Left ventricle myocardium inferior (tissue), 1 donor: ENCODE measurements at regions not wholly inside any gene's neighbourhood (a gene's known extent, or its start where the extent isn't known, plus 50 kb on each side); places are given as distances from the start of the nearest gene placed in this dataset.
"Not testable (repeated sequence)": the region's sequence is repeated elsewhere in the genome, so short reads cannot be mapped to it uniquely, and the experiment has no call there.

Experiments
- DNase-seq: peaks from one replicate; pipeline ENCODE4 v3.0.0-alpha.2; 2020
- H3K27ac ChIP-seq: fragments of 200-600 bp; replicated peaks from 2 replicates; pipeline ENCODE4 v1.8.0; 2021
- H3K27me3 ChIP-seq: fragments of 200-600 bp; 2 replicates; pipeline ENCODE4 v1.8.0; 2021; ENCODE audit warnings: low read depth
- H3K36me3 ChIP-seq: fragments of 200-600 bp; 2 replicates; pipeline ENCODE4 v1.8.0; 2021
- H3K4me1 ChIP-seq: fragments of 200-600 bp; 2 replicates; pipeline ENCODE4 v1.8.0; 2021
- H3K4me3 ChIP-seq: fragments of 200-600 bp; 2 replicates; pipeline ENCODE4 v1.8.0; 2021; ENCODE audit warnings: mild to moderate bottlenecking, moderate library complexity
- H3K9me3 ChIP-seq: fragments of 200-600 bp; replicated peaks from 2 replicates; pipeline ENCODE4 v1.8.0; 2021
- CTCF ChIP-seq: fragments of 200-600 bp; IDR thresholded peaks from 2 replicates; pipeline ENCODE4 v1.8.0; 2021; ENCODE audit warnings: antibody characterized with exemption, mild to moderate bottlenecking, borderline replicate concordance
- intact Hi-C: fragments of 100-400 bp; cut with micrococcal nuclease; formaldehyde crosslinking; loops from one replicate; pipeline ENCODE4 v1.11.0; 2022
- donor health status: DM: no; HTN: yes; CAD: no; lungs with severe emphysema.

GRCh38 chr17:62300697-62301096 is 79.7 kb upstream of the EFCAB3 start:
- DNase-seq, result no peak

GRCh38 chr17:62275290-62275689 is 105.1 kb upstream of the EFCAB3 start:
- intact Hi-C loops, result not testable (repeated sequence)

More at GRCh38 chr17:62300697-62301096, 79.7 kb upstream of the EFCAB3 start:
- no peaks in the 10 kb centered on the region for H3K27me3 ChIP-seq
- TF ChIP-seq CTCF, result no peak
- H3K36me3 ChIP-seq, result no peaks in the 10 kb centered on the region
- intact Hi-C loops, result no loop called here
- no peaks in the 10 kb centered on the region for H3K4me1 ChIP-seq
- no peak overlapping the region for H3K27ac ChIP-seq
- no peak overlapping the region for H3K4me3 ChIP-seq
- peaks cover 21% of the 10 kb centered on the region for H3K9me3 ChIP-seq

GRCh38 chr17:62268361-62268760 is 112.0 kb upstream of the EFCAB3 start:
- H3K27me3 ChIP-seq, DNase-seq, H3K4me3 ChIP-seq, intact Hi-C loops, H3K4me1 ChIP-seq, H3K36me3 ChIP-seq, H3K27ac ChIP-seq, H3K9me3 ChIP-seq: not testable (repeated sequence)

More at GRCh38 chr17:62275290-62275689, 105.1 kb upstream of the EFCAB3 start:
- not testable (repeated sequence) for DNase-seq, H3K4me3 ChIP-seq, H3K27me3 ChIP-seq, H3K4me1 ChIP-seq, H3K36me3 ChIP-seq, H3K27ac ChIP-seq, H3K9me3 ChIP-seq

GRCh38 chr17:62264974-62265373 is 115.4 kb upstream of the EFCAB3 start:
- H3K4me3 ChIP-seq, H3K27me3 ChIP-seq, H3K27ac ChIP-seq, H3K9me3 ChIP-seq, H3K4me1 ChIP-seq, intact Hi-C loops, H3K36me3 ChIP-seq, DNase-seq: not testable (repeated sequence)

- DNase-seq, H3K27ac ChIP-seq, H3K4me3 ChIP-seq, H3K9me3 ChIP-seq, H3K27me3 ChIP-seq, H3K4me1 ChIP-seq, intact Hi-C loops, H3K36me3 ChIP-seq: not testable (repeated sequence)
These were observed 124.6 kb upstream of the EFCAB3 start for GRCh38 chr17:62255791-62256190.

- H3K36me3 ChIP-seq, H3K4me1 ChIP-seq, H3K4me3 ChIP-seq, intact Hi-C loops, H3K27ac ChIP-seq, H3K27me3 ChIP-seq, DNase-seq: not testable (repeated sequence)
- peaks cover 15% of the 10 kb centered on the region for H3K9me3 ChIP-seq
These were observed 138.3 kb upstream of the EFCAB3 start for GRCh38 chr17:62242076-62242475.

- H3K4me3 ChIP-seq, H3K4me1 ChIP-seq, H3K36me3 ChIP-seq, H3K27ac ChIP-seq, H3K9me3 ChIP-seq, H3K27me3 ChIP-seq, DNase-seq, intact Hi-C loops: not testable (repeated sequence)
These were observed 140.8 kb upstream of the EFCAB3 start for GRCh38 chr17:62239569-62239968.

- H3K36me3 ChIP-seq, H3K27ac ChIP-seq, H3K4me1 ChIP-seq, H3K9me3 ChIP-seq, intact Hi-C loops, H3K4me3 ChIP-seq, DNase-seq, H3K27me3 ChIP-seq: not testable (repeated sequence)
These were observed 141.6 kb upstream of the EFCAB3 start for GRCh38 chr17:62238551-62239338.

GRCh38 chr17:62233822-62234481 is 146.4 kb upstream of the EFCAB3 start:
- intact Hi-C loops, H3K4me1 ChIP-seq, H3K4me3 ChIP-seq, H3K27ac ChIP-seq, H3K9me3 ChIP-seq, H3K27me3 ChIP-seq, H3K36me3 ChIP-seq, DNase-seq: not testable (repeated sequence)

GRCh38 chr17:62231293-62231692 is 149.1 kb upstream of the EFCAB3 start:
- intact Hi-C loops, DNase-seq, H3K27me3 ChIP-seq, H3K9me3 ChIP-seq, H3K27ac ChIP-seq, H3K36me3 ChIP-seq, H3K4me1 ChIP-seq, H3K4me3 ChIP-seq: not testable (repeated sequence)

GRCh38 chr17:62226610-62227240 is 153.6 kb upstream of the EFCAB3 start:
- H3K36me3 ChIP-seq, H3K4me1 ChIP-seq, H3K27ac ChIP-seq, H3K9me3 ChIP-seq, intact Hi-C loops, H3K27me3 ChIP-seq, DNase-seq, H3K4me3 ChIP-seq: not testable (repeated sequence)

GRCh38 chr17:62223585-62223984 is 156.8 kb upstream of the EFCAB3 start:
- intact Hi-C loops, H3K36me3 ChIP-seq, DNase-seq, H3K9me3 ChIP-seq, H3K27ac ChIP-seq, H3K27me3 ChIP-seq, H3K4me3 ChIP-seq, H3K4me1 ChIP-seq: not testable (repeated sequence)
